ENCODE measurements at regions not wholly inside any gene's neighbourhood (a gene's known extent, or its start where the extent isn't known, plus 50 kb on each side); places are given as distances from the start of the nearest gene placed in this dataset.

- TF ChIP-seq CTCF (IDR thresholded peaks at IDR 0.05) (no peak), POLR2A (IDR thresholded peaks at IDR 0.05) (no peak)
Observed at GRCh38 chr3:64385277-64385676, 160.0 kb upstream of the PRICKLE2 start.
